NOMO-1 (cell line): ENCODE measurements at regions not wholly inside any gene's neighbourhood (a gene's known extent, or its start where the extent isn't known, plus 50 kb on each side); places are given as distances from the start of the nearest gene placed in this dataset.

Source experiments
- DNase-seq, 2 experiments: peaks; one replicate each; lab custom pipeline; 2025; ENCODE audit not compliant: unreplicated experiment in 2 of 2; lab: John Stamatoyannopoulos, UW

DNA sequence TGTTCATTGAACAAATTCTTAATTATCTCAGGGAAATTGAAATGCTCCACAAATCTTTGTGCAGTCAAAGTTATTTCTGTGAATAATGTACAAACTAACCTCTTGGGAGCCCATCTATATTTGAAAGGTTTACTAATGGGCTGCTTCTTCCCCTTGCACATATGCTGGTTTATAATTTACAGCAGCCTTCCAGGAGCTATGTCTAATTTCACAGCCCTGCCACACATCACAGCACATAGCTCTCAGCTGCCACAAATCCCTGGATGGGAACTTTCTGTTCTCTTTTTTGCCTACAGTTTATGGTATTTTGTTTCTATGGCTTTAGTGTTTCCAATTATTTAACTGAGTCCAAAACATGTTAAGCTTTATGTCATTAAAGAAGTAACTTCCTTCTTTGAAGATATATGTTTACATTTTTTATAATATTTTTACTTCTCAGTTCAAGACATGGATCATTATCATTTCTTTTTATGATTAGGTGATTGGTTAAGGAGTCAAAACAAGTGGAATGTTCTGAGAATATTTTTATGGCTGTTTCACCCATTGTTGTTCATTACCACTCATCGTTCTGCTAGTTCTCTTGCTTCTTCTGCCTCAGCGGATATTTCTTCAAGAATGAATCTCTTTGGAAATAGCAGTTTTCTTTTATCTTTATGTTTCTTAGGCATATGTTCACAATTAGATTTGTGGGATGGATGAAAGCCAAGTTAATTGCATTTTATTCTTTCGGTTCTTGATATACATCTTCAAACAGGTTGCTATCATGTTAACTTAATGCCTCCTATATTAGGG, 475.6 kb upstream of the MIS18BP1 start:
- no peak for DNase-seq

DNA sequence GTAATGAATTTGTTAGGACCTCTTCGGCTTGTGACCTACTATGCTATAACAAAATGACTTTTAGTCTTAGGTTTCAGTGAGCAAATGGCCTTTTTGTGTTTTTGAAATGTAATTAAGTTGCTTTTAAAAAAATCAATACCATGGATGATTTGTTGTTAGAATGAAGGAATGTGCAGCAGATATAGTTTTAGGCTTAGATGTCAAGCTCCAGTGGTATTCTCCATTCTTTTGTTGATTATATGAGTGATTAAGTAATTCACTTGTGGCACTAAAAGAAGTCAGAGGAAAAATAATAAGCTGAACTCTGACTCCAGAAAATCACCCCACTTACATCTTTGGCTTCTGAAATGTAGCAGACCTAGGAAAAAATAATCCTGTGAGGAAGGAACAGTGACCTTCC, 474.1 kb upstream of the MIS18BP1 start:
- no peak for DNase-seq

- DNase-seq = no peak
Measured at GRCh38 chr14:45721472-45721871, 468.5 kb upstream of the MIS18BP1 start.

DNA sequence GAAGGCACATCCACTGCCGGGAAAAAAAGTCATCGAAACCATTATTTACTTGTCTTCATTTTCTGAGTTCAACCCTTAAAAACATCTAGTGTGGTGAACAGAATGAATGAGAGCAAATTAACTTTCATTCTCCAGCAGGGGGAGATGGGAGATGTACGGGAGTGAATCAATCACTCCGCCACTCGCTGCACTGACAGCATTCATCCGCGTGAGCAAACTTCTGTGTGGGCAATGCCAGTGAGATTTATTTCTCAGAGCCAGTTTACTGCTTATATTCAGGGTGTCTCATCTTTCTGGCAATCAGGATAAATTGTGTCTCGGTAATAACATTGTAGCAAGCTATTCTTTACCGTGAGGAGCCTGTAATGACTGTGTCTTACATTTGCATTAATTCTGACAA, 463.6 kb upstream of the MIS18BP1 start:
- no peak for DNase-seq

DNA sequence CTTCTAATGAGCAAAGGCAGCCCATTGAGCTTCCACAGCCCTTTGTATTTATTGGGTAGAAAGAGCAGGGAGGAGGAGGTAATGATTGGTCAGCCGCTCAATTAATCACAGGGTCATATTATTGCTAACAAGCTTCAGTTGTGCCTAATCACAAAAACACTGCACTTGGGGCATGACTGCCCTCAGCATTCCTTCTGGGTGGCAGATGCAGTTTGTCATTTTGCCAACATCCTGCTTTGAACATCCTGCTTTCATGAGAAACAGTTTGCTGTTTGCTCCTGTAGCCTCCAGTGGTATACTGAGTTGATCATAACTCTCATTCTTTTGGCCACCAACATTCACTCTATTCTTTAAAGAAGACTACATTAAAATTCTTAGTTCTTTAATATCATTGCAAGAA, 462.9 kb upstream of the MIS18BP1 start:
- DNase-seq = no peak

GRCh38 chr14:45709541-45709940, 456.5 kb upstream of the MIS18BP1 start:
- no peak for DNase-seq

- DNase-seq = no peak
Measured at GRCh38 chr14:45705940-45706534, 453.0 kb upstream of the MIS18BP1 start.

GRCh38 chr14:45699471-45699870, 446.5 kb upstream of the MIS18BP1 start:
- no peak for DNase-seq

GRCh38 chr14:45698462-45699134, 445.6 kb upstream of the MIS18BP1 start:
- DNase-seq = no peak

- no peak for DNase-seq
Measured at GRCh38 chr14:45686771-45687170, 433.8 kb upstream of the MIS18BP1 start.

DNA sequence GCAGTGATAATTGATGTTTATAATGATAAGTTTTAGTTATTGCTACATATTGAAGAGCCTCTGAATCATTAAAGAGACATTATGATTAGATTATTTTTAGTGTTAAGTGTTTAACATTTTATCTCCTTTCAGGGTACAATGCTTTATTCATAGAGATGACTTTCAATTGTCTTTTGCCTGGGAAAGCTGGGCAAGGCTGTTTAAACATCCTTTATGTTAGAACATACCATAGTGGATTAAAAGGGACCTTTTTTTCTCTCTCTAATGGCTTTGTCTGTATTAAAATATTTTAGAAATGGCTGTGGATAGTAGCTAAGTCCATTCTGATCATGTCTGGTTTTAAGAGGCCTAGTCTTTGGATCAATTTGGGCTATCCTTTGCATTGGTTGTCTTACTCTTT, 427.5 kb upstream of the MIS18BP1 start:
- DNase-seq = no peak

GRCh38 chr14:45679853-45680252, 426.9 kb upstream of the MIS18BP1 start:
- no peak for DNase-seq

DNA sequence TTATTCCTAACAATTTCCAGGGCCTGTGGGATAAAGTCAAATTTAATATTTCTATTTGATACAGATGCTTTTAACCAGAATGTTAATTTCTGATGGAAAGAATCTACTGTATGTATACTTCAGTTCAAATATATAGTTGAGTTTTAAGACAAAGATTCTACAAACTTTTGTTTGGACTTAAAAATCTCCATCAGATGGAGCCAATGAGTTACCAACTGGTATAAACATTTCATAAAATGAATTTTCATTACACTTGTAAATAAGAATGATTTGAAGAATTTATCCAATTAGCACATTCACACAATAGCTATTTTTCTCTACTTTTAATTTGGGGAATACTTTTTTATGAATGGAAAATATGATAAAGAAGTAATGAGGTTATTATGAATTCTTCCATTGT, 425.2 kb upstream of the MIS18BP1 start:
- no peak for DNase-seq

DNA sequence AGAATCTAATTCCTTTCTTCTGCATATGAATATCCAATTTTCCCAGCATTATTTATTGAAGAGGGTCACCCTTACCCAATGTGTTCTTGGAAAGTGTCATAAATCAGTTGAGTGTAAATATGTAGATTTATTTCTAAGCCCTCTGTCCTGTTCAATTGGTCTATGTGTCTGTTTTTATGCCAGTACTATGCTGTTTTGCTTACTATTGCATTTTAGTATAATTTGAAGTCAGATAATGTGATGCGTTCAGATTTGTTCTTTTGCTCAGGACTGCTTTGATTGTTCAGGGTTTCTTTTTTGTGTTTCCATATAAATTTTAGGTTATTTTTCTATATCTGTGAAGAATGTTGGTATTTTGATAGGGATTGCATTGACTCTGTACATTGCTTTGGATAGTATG, 420.4 kb upstream of the MIS18BP1 start:
- no peak for DNase-seq

DNA sequence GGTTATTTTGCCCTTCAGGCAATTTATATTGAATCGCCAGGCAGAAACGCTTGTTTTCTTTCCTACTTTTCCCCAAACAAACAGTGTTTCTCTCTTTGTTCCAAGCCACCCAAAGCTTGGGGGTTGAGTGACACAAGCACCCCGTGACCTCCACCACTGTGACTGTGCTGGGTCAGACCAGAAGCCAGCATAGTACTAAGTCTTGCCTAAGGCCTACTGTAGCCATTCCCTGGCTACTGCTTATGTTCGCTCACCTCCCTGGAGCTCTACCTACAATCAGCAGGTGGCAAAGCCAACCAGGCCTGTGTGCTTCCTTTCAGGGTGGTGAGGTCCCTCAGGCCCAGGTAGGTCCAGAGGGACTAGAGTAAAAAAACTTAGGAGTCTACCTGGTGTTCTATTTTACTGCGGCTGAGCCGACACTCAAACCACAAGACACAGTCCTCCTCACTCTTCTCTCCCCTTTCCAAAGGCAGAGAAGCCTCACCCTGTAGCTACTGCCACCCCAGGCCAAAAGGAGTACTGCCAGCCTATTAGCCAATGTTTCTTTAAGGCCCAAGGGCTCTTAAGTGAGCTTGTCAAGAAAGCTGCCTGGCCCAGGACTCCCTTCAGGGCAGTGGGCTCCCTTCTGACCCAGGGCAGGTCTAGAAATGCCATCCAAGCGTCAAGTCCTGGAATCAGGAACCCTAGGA, 411.8 kb upstream of the MIS18BP1 start:
- DNase-seq = no peak

GRCh38 chr14:45658917-45659299, 405.9 kb upstream of the MIS18BP1 start:
- DNase-seq = no peak

DNA sequence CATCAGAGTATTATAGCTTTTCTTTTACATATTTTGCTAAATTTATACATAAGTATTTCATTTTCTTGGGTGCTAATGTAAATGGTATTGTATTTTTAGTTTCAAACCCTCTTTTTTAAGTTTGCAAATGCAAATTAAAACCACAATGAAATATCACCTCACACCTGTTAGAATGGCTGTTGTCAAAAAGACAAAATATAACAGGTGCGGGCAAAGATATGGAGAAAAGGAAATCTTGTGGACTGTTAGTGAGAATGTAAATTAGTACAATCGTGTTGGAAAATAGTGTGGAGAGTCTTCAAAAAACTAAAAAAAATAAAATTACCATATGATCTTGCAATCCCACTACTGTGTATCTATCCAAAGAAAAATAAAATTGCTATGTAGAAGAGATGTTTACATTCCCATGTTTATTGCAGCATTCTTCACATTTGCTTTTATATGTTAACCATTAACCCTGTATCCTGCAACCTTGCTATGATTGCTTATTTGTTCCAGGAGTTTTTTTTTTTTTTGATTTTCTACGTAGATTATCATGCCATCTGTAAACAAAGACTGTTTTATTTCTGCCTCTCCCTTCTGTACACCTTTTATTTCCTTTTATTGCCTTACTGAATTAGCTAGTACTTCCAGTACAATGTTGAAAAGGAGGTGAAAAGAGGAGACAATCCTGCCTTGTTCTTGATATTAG, 405.4 kb upstream of the MIS18BP1 start:
- no peak for DNase-seq

- no peak for DNase-seq
Measured at GRCh38 chr14:45651890-45652289, 398.9 kb upstream of the MIS18BP1 start.

DNA sequence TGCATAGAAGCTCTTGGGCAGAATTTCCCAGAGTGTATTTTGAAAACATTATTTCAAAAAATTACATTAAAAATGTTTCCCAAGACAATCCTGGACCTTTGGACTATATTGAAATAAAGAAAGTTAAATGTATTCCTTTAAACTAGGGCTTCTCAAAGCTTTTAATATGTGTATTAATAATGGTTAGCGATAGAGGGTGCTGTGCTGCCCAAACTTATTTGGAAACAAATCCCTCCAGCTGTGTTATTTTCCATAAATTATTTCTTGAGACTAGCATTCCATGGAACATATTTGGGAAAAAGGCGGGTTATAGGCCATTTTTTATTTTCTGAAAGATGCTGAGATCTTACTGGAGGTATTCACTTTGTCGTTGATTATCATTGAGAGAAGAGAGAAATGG, 397.8 kb upstream of the MIS18BP1 start:
- no peak for DNase-seq

GRCh38 chr14:45649051-45649450, 396.0 kb upstream of the MIS18BP1 start:
- DNase-seq = no peak

DNA sequence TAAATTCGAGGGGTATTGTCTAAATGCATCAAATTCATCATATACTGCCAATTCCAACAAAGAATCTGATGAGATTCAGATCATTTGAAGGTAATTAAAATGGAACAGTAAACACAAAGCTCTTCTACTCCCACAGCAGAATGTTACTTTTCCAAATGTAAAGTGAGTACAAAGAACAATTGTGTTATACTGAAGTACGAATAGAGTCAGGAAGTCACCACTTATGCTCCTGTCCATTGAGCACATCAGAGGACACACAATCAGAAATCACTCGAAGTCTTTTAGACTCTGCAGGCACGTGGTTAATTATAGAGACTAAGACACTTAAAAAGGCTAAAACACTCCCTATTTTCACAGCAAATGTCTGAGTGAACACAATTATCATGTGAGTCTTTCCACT, 388.5 kb upstream of the MIS18BP1 start:
- DNase-seq = no peak
